GM12873 (cell line): ENCODE measurements at regions not wholly inside any gene's neighbourhood (a gene's known extent, or its start where the extent isn't known, plus 50 kb on each side); places are given as distances from the start of the nearest gene placed in this dataset.

Experiments used
- CTCF ChIP-seq: IDR thresholded peaks from 2 replicates; pipeline ENCODE4 v1.5.1; 2012; ENCODE audit warnings: low read depth, mild to moderate bottlenecking, moderate library complexity, low read length, control low read depth; ENCODE audit not compliant: insufficient read depth; ENCODE audit errors: missing control alignments

- no peak for TF ChIP-seq CTCF
These were observed 446.4 kb upstream of the CADM1 start for GRCh38 chr11:115950660-115951059.

- TF ChIP-seq CTCF = no peak
These were observed 440.4 kb upstream of the CADM1 start for GRCh38 chr11:115944596-115944995.

DNA sequence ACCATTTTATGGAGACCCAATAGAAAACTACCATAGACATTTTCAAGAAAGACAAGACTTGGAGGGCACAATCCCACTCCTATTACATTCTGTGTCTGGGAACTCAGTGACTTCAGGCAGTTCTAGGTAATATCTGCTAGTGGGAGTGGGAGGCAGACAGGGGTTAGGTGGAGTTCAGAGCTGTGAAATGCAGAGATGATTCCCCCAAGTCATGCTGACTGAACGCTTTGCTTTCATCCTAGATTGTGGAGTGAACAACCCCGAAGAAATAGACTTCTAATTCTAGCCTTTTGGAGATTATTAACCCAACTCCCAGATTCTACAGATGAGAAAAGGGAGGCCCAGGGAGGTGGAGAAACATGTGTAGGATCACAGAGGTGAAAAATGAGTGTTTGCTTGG, 437.8 kb upstream of the CADM1 start:
- no peak for TF ChIP-seq CTCF

- TF ChIP-seq CTCF = no peak
These were observed 437.3 kb upstream of the CADM1 start for GRCh38 chr11:115941481-115941993.

DNA sequence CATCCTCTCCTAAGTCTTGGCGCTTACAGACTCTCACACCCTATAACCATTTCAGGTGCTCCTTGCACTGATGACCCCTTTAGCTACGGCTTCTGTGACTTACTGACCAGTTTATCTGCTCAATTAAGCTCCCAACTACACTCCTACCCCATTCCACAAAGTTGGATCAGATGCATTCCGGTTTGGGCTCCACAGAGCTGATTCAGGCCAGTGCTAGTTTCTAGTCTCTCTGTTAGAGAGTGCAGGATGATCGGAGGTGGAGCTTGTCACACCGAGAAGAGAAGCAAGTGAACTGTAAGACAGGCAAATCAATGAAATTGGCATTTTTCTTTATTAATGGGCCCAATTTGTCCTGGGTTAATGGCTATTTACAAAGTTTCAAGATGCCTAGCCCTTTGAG, 436.8 kb upstream of the CADM1 start:
- TF ChIP-seq CTCF = no peak

- no peak for TF ChIP-seq CTCF
These were observed 435.7 kb upstream of the CADM1 start for GRCh38 chr11:115939731-115940421.

- no peak for TF ChIP-seq CTCF
These were observed 435.0 kb upstream of the CADM1 start for GRCh38 chr11:115939104-115939730.
